ENCODE measurements at regions not wholly inside any gene's neighbourhood (a gene's known extent, or its start where the extent isn't known, plus 50 kb on each side); places are given as distances from the start of the nearest gene placed in this dataset.
A peak's percentile ranks its signal among the peaks of the same experiment; 100 is the strongest.

- no peak overlapping the region for H3K27ac Mint-ChIP-seq
Measured at GRCh38 chr17:17401271-17401781, 75.5 kb upstream of the MED9 start.

GRCh38 chr17:17402558-17402957, 74.2 kb upstream of the MED9 start:
- Histone ChIP-seq H2AFZ (no peak overlapping the region), H3K27ac (ENCODE audit: low read depth) (no peak overlapping the region), H3K4me2 (no peak overlapping the region), H3K36me3 (ENCODE audit: insufficient read depth) (no peaks in the 10 kb centered on the region), H3K79me2 (replicated peaks; ENCODE audit: insufficient read depth) (no peaks in the 10 kb centered on the region), H3F3A (replicated peaks; ENCODE audit: low read depth) (no peaks in the 10 kb centered on the region), H3K9me2 (ENCODE audit: insufficient read depth) (no peaks in the 10 kb centered on the region), H3K4me3 (no peak overlapping the region), H3K4me1 (ENCODE audit: insufficient read depth) (no peaks in the 10 kb centered on the region; the same call in 1 of the 2 replicates), H4K20me1 (replicated peaks; ENCODE audit: insufficient read depth) (no peaks in the 10 kb centered on the region), H3K27me3 (ENCODE audit: insufficient read depth) (no peaks in the 10 kb centered on the region)
- Mint-ChIP-seq H3K27ac (no peak overlapping the region), H3K4me1 (peaks cover 17% of the 10 kb centered on the region; the same call in 2 of the 3 replicates), H3K36me3 (ENCODE audit: low read depth) (no peaks in the 10 kb centered on the region), H3K4me3 (no peak overlapping the region), H3K9me3 (no peaks in the 10 kb centered on the region), H3K27me3 (ENCODE audit: insufficient read depth, low read depth, poor library complexity) (peaks cover 9% of the 10 kb centered on the region)
- DNase-seq (ENCODE audit: low spot score) = no peak
- no peak for ATAC-seq
- TF ChIP-seq ZNF462 (CRISPR knock-in tag; IDR thresholded peaks at IDR 0.05) = no peak
- no peak for TF ChIP-seq ZNF331 (CRISPR knock-in tag; IDR thresholded peaks at IDR 0.05; ENCODE audit: low read depth)
- TF ChIP-seq EZH2phosphoT487 (IDR thresholded peaks at IDR 0.05; ENCODE audit: unreplicated experiment) = no peak
- no peak for TF ChIP-seq ZNF114 (CRISPR knock-in tag; IDR thresholded peaks at IDR 0.05)
- TF ChIP-seq STAT1 (IDR thresholded peaks at IDR 0.05; ENCODE audit: unreplicated experiment) = no peak
- TF ChIP-seq CREB1 (CRISPR knock-in tag; IDR thresholded peaks at IDR 0.05; ENCODE audit: low read depth) = no peak
- no peak for TF ChIP-seq NANOG (IDR thresholded peaks at IDR 0.05; ENCODE audit: borderline replicate concordance)

More at GRCh38 chr17:17401271-17401781, 75.5 kb upstream of the MED9 start:
- ATAC-seq = peak; percentile 91
- no peaks in the 10 kb centered on the region for H3K27me3 ChIP-seq (ENCODE audit: insufficient read depth)
- no peaks in the 10 kb centered on the region for H3K36me3 ChIP-seq (ENCODE audit: insufficient read depth)
- no peaks in the 10 kb centered on the region for H3F3A ChIP-seq (replicated peaks; ENCODE audit: low read depth)
- H2AFZ ChIP-seq = peak overlapping the region; percentile 89; the same call in 1 of the 2 replicates
- H3K4me1 ChIP-seq (ENCODE audit: insufficient read depth) = no peaks in the 10 kb centered on the region; the same call in 1 of the 2 replicates
- no peaks in the 10 kb centered on the region for H3K36me3 Mint-ChIP-seq (ENCODE audit: low read depth)
- no peaks in the 10 kb centered on the region for H3K9me2 ChIP-seq (ENCODE audit: insufficient read depth)
- no peaks in the 10 kb centered on the region for H4K20me1 ChIP-seq (replicated peaks; ENCODE audit: insufficient read depth)
- no peak overlapping the region for H3K4me2 ChIP-seq
- peaks cover 17% of the 10 kb centered on the region; the same call in 2 of the 3 replicates for H3K4me1 Mint-ChIP-seq
- peak; percentile 69 to 93 for TF ChIP-seq CTCF (conservative IDR thresholded peaks at IDR 0.05; ENCODE audit: low read depth in 2 of 2)
- TF ChIP-seq CREB1 (CRISPR knock-in tag; IDR thresholded peaks at IDR 0.05; ENCODE audit: low read depth) = no peak
- H3K9me3 Mint-ChIP-seq = no peaks in the 10 kb centered on the region; the same call in 2 of the 3 replicates
- no peak overlapping the region for H3K27ac ChIP-seq (ENCODE audit: low read depth)
- H3K79me2 ChIP-seq (replicated peaks; ENCODE audit: insufficient read depth) = no peaks in the 10 kb centered on the region
- H3K4me3 ChIP-seq = no peak overlapping the region
- DNase-seq (ENCODE audit: low spot score) = peak; percentile 80
- H3K27me3 Mint-ChIP-seq (ENCODE audit: insufficient read depth, low read depth, poor library complexity) = peaks cover 9% of the 10 kb centered on the region
- no peak overlapping the region for H3K4me3 Mint-ChIP-seq

Measured in GM23338 (cell line).